ENCODE measurements at regions not wholly inside any gene's neighbourhood (a gene's known extent, or its start where the extent isn't known, plus 50 kb on each side); places are given as distances from the start of the nearest gene placed in this dataset.
"Not testable (repeated sequence)": the region's sequence is repeated elsewhere in the genome, so short reads cannot be mapped to it uniquely, and the experiment has no call there.

DNA sequence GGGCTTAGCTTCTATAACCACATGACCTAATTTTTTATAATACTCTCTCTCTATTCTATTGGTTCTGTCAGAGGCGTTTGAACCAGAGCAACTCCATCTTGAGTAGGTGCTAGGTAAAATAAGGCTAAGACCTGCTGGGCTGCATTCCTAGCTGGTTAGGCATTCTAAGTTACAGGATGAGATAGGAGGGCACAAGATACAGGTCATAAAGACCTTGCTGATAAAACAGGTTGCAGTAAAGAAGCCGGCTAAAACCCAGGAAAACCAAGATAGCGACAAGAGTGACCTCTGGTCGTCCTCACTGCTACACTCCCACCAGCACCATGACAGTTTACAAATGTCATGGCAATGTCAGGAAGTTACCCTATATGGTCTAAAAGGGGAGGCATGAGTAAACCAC, 71.3 kb upstream of the EPB41L1 start:
- in situ Hi-C loops (cut with MboI; ENCODE audit: low sequenced_read_pairs); POLR2A ChIA-PET (ENCODE audit: unreplicated experiment): not testable (repeated sequence)

More for the DNA sequence above, 71.3 kb upstream of the EPB41L1 start:
- H3K4me3 ChIP-seq (ENCODE audit: insufficient read depth, low read depth, low read length); H3K79me1 ChIP-seq (ENCODE audit: low read depth in 1 of 2, low read length in 2 of 2); H3K56ac ChIP-seq (ENCODE audit: extremely low read depth, insufficient read depth, low read length); H2BK20ac ChIP-seq (ENCODE audit: low read depth, low read length); ATAC-seq (ENCODE audit: low read depth); CTCF ChIA-PET; H2AK5ac ChIP-seq (ENCODE audit: low read depth, low read length); BruUV-seq (replicated peaks); H4K5ac ChIP-seq (ENCODE audit: low read depth, low read length); H3K23ac ChIP-seq (ENCODE audit: low read depth, low read length); dilution Hi-C loops (cut with HindIII; ENCODE audit: low sequenced_read_pairs, unreplicated experiment); H4K8ac ChIP-seq (ENCODE audit: low read depth in 2 of 2, low read length in 2 of 2); H3K4me2 ChIP-seq (ENCODE audit: low read depth, low read length); H2AFZ ChIP-seq (replicated peaks; ENCODE audit: low read length, poor library complexity); H3K14ac ChIP-seq (replicated peaks; ENCODE audit: low read depth, low read length); intact Hi-C loops (cut with micrococcal nuclease); H2AK9ac ChIP-seq (replicated peaks; ENCODE audit: low read depth, low read length, poor library complexity); H3K4me1 ChIP-seq (ENCODE audit: control insufficient read depth, insufficient read depth, low read length); H3K27ac ChIP-seq (ENCODE audit: insufficient read depth, low read length); H2BK120ac ChIP-seq (ENCODE audit: low read depth, low read length); H3K27me3 ChIP-seq (ENCODE audit: control insufficient read depth, insufficient read depth, low read length); H2BK15ac ChIP-seq (ENCODE audit: low read depth, low read length); H3K4ac ChIP-seq (ENCODE audit: low read depth, low read length); H4K91ac ChIP-seq (ENCODE audit: insufficient read depth, low read depth, low read length); H3K9ac ChIP-seq (ENCODE audit: low read depth, low read length); H3K36me3 ChIP-seq (ENCODE audit: control insufficient read depth, insufficient read depth, low read length); H3K9me3 ChIP-seq (ENCODE audit: control insufficient read depth, insufficient read depth, low read length); H3K18ac ChIP-seq (ENCODE audit: low read depth, low read length); DNase-seq; H2BK5ac ChIP-seq (ENCODE audit: low read depth, low read length, poor library complexity, severe bottlenecking); H4K20me1 ChIP-seq (ENCODE audit: insufficient read depth, low read length): not testable (repeated sequence)
- peaks cover 10% of the 10 kb centered on the region for H3K9me1 ChIP-seq (ENCODE audit: insufficient read depth, low read length)
- no CpG with 5 or more reads among the region's 4 CpGs for WGBS, 2 experiments (ENCODE audit: extremely low coverage in 2 of 2, insufficient read length in 1 of 2)

Data from IMR-90 (cell line).